UCSD-AML1 (cell line): ENCODE measurements at regions not wholly inside any gene's neighbourhood (a gene's known extent, or its start where the extent isn't known, plus 50 kb on each side); places are given as distances from the start of the nearest gene placed in this dataset.
"Not testable (repeated sequence)": the region's sequence is repeated elsewhere in the genome, so short reads cannot be mapped to it uniquely, and the experiment has no call there.

Experiments used
- DNase-seq: peaks from one replicate; lab custom pipeline; 2025; ENCODE audit not compliant: unreplicated experiment; lab: John Stamatoyannopoulos, UW

- no peak for DNase-seq
These were observed 1175.3 kb downstream of the GATA3 start for GRCh38 chr10:9229702-9230244.

- no peak for DNase-seq
These were observed 1176.1 kb downstream of the GATA3 start for GRCh38 chr10:9230625-9231024.

- DNase-seq = no peak
These were observed 1179.7 kb downstream of the GATA3 start for GRCh38 chr10:9234191-9234590.

- no peak for DNase-seq
These were observed 1183.6 kb downstream of the GATA3 start for GRCh38 chr10:9238041-9238440.

- no peak for DNase-seq
These were observed 1184.8 kb downstream of the GATA3 start for GRCh38 chr10:9239298-9239697.

GRCh38 chr10:9243941-9244411 is 1189.5 kb downstream of the GATA3 start:
- DNase-seq = no peak

- no peak for DNase-seq
These were observed 1190.4 kb downstream of the GATA3 start for GRCh38 chr10:9244864-9245263.

- DNase-seq = no peak
These were observed 1198.6 kb downstream of the GATA3 start for GRCh38 chr10:9253121-9253520.

- DNase-seq = no peak
These were observed 1199.9 kb downstream of the GATA3 start for GRCh38 chr10:9254353-9254752.

GRCh38 chr10:9260690-9261089 is 1206.2 kb downstream of the GATA3 start:
- no peak for DNase-seq

GRCh38 chr10:9262770-9263169 is 1208.3 kb downstream of the GATA3 start:
- no peak for DNase-seq

GRCh38 chr10:9268176-9268575 is 1213.7 kb downstream of the GATA3 start:
- no peak for DNase-seq

- DNase-seq = not testable (repeated sequence)
These were observed 1218.8 kb downstream of the GATA3 start for GRCh38 chr10:9273126-9273833.

GRCh38 chr10:9274206-9274755 is 1219.8 kb downstream of the GATA3 start:
- DNase-seq = no peak

- no peak for DNase-seq
These were observed 1221.4 kb downstream of the GATA3 start for GRCh38 chr10:9275861-9276260.

- DNase-seq = no peak
These were observed 1231.2 kb downstream of the GATA3 start for GRCh38 chr10:9285690-9286089.

GRCh38 chr10:9289811-9290210 is 1235.3 kb downstream of the GATA3 start:
- no peak for DNase-seq

- DNase-seq = no peak
These were observed 1236.6 kb downstream of the GATA3 start for GRCh38 chr10:9291081-9291480.

GRCh38 chr10:9294132-9294663 is 1239.7 kb downstream of the GATA3 start:
- DNase-seq = no peak

- DNase-seq = no peak
These were observed 1240.4 kb downstream of the GATA3 start for GRCh38 chr10:9294865-9295264.

GRCh38 chr10:9296190-9296589 is 1241.7 kb downstream of the GATA3 start:
- DNase-seq = no peak

GRCh38 chr10:9297580-9297979 is 1243.1 kb downstream of the GATA3 start:
- DNase-seq = no peak
